ENCODE measurements at regions not wholly inside any gene's neighbourhood (a gene's known extent, or its start where the extent isn't known, plus 50 kb on each side); places are given as distances from the start of the nearest gene placed in this dataset.

DNA sequence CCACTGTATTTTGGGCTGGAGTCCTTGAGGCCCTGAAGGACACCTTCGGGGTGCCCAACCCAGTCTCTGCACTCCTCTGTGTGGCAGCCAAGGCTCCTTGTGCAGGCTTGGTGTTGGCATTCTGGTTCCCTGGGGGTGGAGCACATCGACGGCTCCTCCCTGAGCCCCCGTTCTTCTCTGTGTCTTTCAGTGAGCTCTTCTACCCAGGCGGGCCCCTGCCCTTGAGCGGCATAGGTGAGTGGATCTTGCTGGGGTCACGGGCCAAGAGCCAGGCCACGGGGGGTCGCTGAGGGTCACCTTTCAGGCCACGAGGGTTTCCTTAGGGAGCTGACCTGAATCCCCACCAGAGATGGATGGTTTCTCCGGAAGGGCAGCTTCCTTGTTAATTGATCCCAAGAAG lies 234.8 kb downstream of the SNRPN start:
- no peaks in the 10 kb centered on the region for H3K9me3 ChIP-seq (ENCODE audit: low read depth, low read length)

DNA sequence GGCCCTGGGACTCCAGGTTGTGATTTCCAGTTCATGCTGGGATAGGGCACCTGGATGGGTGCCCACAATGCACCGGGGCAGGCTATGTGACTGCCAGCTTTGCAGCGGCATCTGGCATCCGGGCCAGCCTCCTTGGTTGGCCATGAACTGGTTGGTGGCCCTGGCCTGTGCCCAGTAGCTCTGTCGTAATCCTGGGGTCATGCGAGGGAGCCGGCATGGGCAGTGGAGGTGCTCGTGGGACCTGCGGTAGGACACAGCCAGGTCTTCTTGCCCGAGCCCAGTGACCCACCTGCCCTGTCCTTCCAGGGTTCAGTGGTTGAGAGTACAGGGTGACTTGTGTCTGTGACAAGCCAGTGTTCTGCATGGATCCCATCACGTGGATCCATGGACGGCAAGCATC lies 237.9 kb downstream of the SNRPN start:
- no peaks in the 10 kb centered on the region for H3K9me3 ChIP-seq (ENCODE audit: low read depth, low read length)
- no peaks in the 10 kb centered on the region for H3K27me3 ChIP-seq (ENCODE audit: insufficient read depth, low read length)
- H3K4me3 ChIP-seq (ENCODE audit: low read length) = no peak overlapping the region
- H3K4me1 ChIP-seq (ENCODE audit: insufficient read depth, low read length) = no peaks in the 10 kb centered on the region

More for the DNA sequence above, 234.8 kb downstream of the SNRPN start:
- Histone ChIP-seq H3K4me1 (ENCODE audit: insufficient read depth, low read length) (no peaks in the 10 kb centered on the region), H3K4me3 (ENCODE audit: low read length) (no peak overlapping the region), H3K27me3 (ENCODE audit: insufficient read depth, low read length) (no peaks in the 10 kb centered on the region)

DNA sequence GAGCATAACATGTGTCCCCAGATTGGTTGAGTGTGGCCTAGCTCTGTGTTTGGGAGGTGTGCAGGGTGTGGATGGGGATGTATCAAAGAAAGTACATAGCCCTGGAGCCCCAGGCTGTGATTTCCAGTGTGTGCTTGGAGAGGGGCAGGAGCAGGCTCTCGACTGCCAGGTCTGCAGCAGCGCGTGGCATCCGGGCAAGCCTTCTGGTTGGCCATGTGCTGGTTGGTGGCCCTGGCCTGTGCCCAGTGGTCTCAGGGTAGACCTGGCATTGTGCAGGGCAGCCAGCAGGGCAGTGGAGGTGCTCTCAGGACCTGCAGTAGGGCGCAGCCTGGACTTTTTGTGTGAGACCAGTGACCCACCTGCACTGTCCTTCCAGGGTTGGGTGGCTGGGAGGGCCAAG lies 231.5 kb downstream of the UBE3A start:
- no peaks in the 10 kb centered on the region for H3K27me3 ChIP-seq (ENCODE audit: insufficient read depth, low read length)
- H3K4me1 ChIP-seq (ENCODE audit: insufficient read depth, low read length) = no peaks in the 10 kb centered on the region
- no peaks in the 10 kb centered on the region for H3K9me3 ChIP-seq (ENCODE audit: low read depth, low read length)
- H3K4me3 ChIP-seq (ENCODE audit: low read length) = no peak overlapping the region

DNA sequence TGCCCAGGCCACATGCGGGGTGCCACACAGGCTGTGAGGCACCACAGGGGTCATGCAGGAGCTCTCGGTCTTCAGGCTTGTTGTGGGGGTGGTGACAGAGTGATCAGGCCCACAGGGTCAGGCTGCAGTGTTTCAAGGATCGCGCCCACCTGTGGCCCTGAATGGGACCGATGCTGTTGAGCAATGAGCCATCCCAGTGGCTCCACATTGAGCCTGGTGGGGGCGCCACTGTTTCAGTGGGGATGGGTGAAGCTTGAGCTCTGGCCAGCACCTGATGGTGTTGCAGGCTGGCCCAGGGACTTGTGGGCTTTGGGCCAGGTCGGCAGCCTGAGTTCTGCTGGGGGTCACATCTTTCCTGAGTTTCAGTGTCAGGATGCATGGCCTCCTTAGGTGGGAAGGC lies 230.1 kb downstream of the UBE3A start:
- H3K4me1 ChIP-seq (ENCODE audit: insufficient read depth, low read length) = no peaks in the 10 kb centered on the region
- no peaks in the 10 kb centered on the region for H3K9me3 ChIP-seq (ENCODE audit: low read depth, low read length)
- H3K4me3 ChIP-seq (ENCODE audit: low read length) = no peak overlapping the region
- H3K27me3 ChIP-seq (ENCODE audit: insufficient read depth, low read length) = no peaks in the 10 kb centered on the region

DNA sequence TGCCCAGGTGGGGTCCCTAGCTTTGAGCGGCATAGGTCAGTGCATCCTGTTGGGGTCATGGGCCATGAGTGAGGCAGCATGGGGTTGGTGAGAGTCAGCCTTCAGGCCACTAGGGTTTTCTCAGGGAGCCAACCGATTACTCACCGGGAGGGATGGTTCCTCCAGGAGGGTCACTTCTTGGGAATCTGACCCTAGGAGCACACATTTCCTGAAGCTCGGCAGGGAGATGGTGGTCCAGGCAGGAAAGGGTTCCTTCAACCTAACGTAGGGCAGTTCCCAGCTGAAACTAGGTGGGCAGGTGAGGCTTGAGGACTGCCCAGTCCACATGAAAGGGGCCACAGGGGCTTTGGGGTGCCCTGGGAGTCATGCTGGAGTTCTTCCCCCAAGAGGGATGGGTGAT lies 218.0 kb downstream of the UBE3A start:
- Histone ChIP-seq H3K4me1 (ENCODE audit: insufficient read depth, low read length) (no peaks in the 10 kb centered on the region), H3K4me3 (ENCODE audit: low read length) (no peak overlapping the region), H3K9me3 (ENCODE audit: low read depth, low read length) (no peaks in the 10 kb centered on the region), H3K27me3 (ENCODE audit: insufficient read depth, low read length) (no peaks in the 10 kb centered on the region)

DNA sequence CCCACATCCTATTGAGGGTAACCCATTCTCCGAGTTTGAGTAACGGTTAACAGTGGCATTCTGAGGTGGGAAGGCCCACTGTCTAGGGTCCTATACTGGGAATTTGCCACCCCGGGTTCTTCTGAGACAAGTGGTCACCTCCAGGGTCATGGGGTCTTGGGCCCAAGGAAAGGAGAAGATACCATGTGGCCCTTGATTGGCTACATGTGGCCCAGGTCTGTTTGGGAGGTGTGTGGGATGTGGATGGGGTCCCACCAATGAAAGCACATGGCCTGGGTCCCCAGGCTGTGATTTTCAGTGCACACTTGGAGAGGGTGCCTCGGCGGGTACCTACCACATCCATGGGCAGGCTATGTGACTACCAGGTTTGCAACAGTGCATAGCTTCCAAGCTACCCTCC lies 214.4 kb downstream of the UBE3A start:
- H3K27me3 ChIP-seq (ENCODE audit: insufficient read depth, low read length) = no peaks in the 10 kb centered on the region
- no peaks in the 10 kb centered on the region for H3K4me1 ChIP-seq (ENCODE audit: insufficient read depth, low read length)
- no peak overlapping the region for H3K4me3 ChIP-seq (ENCODE audit: low read length)
- H3K9me3 ChIP-seq (ENCODE audit: low read depth, low read length) = no peaks in the 10 kb centered on the region

DNA sequence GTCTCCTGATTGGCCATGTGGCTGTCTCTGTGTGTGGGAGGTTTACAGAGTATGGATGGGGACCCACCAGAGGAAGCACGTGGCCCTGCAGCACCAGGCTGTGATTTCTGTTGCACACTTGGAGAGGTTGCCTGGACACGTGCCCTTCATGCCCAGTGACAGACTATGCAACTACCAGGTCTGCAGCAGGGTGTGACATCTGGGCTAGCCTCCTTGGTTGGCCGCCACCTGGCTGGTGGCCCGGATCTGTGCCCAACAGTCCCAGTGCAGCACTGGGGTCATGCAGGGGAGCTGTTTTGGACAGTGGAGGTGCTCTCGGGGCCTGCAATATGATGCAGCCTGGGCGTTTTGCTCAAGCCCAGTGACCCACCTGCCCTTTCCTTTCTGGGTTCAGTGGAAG lies 212.5 kb downstream of the UBE3A start:
- no peaks in the 10 kb centered on the region for H3K4me1 ChIP-seq (ENCODE audit: insufficient read depth, low read length)
- no peak overlapping the region for H3K4me3 ChIP-seq (ENCODE audit: low read length)
- H3K27me3 ChIP-seq (ENCODE audit: insufficient read depth, low read length) = no peaks in the 10 kb centered on the region
- no peaks in the 10 kb centered on the region for H3K9me3 ChIP-seq (ENCODE audit: low read depth, low read length)

DNA sequence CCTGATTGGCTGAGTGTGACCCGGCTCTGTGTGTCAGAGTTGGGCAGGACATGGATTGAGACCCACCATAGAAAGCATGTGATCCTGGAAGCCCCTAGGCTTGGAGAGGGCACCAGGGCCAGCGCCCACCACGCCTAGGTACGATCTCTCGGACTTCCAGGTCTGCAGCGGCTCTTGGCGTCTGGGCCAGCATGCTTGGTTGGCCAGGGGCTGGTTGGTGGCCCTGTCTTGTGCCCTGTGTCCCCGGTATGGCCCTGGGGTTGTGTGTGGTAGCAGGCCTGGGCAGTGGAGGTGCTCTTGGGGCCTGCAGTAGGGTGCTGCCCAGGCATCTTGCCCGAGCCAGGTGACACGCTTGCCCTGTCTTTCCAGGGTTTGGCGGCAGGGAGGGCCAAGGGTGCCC lies 210.6 kb downstream of the UBE3A start:
- Histone ChIP-seq H3K4me3 (ENCODE audit: low read length) (no peak overlapping the region), H3K9me3 (ENCODE audit: low read depth, low read length) (no peaks in the 10 kb centered on the region)

DNA sequence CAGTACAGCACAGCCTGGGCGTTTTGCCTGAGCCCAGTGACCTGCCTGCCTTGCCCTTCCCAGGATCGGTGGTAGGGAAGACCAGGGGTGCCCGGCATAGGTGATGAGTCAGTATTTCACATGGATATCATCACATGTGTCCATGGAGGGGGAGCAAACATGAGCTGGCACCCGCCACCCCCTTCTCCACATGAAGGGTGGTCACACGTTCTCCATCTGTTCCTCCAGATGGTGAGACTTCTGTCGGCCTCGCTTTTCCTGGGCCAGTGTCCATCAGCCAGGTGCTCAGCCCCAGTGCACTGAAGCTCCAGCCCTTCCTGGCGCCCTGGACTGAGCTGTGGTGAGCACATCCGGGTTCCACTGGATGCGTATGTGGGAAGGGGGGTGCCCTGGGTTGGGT lies 208.4 kb downstream of the UBE3A start:
- no peaks in the 10 kb centered on the region for H3K9me3 ChIP-seq (ENCODE audit: low read depth, low read length)
- no peak overlapping the region for H3K4me3 ChIP-seq (ENCODE audit: low read length)
- no peaks in the 10 kb centered on the region for H3K27me3 ChIP-seq (ENCODE audit: insufficient read depth, low read length)
- no peaks in the 10 kb centered on the region for H3K4me1 ChIP-seq (ENCODE audit: insufficient read depth, low read length)

More for the DNA sequence above, 210.6 kb downstream of the UBE3A start:
- Histone ChIP-seq H3K27me3 (ENCODE audit: insufficient read depth, low read length) (no peaks in the 10 kb centered on the region), H3K4me1 (ENCODE audit: insufficient read depth, low read length) (no peaks in the 10 kb centered on the region)

DNA sequence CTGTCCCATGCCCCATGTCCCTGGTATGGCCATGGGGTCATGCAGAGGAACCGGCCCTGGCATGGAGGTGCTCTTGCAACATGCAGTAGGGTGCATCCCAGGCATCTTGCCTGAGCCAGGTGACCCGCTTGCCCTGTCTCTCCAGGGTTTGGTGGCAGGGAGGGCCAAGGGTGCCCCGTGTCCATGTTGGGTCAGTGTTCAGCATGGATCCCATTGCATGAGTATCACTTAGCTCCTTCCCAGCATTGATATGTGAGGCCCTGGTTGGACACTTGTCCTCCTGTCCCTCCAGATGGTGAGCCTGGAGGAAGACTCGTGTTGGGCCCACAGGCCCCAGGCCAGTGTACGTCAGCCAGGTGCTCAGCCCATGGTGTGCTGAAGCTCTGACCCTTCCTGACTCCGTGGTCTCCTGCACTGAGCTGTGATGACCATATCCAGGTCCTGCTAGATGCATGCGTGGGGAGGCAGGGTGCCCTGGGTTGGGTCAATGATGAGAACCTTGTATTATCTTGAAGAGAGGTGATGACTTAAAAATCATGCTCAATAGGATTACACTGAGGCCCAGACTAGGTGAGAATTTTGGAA lies 205.0 kb downstream of the UBE3A start:
- Histone ChIP-seq H3K27me3 (ENCODE audit: insufficient read depth, low read length) (no peaks in the 10 kb centered on the region), H3K4me3 (ENCODE audit: low read length) (no peak overlapping the region), H3K9me3 (ENCODE audit: low read depth, low read length) (no peaks in the 10 kb centered on the region), H3K4me1 (ENCODE audit: insufficient read depth, low read length) (no peaks in the 10 kb centered on the region)

DNA sequence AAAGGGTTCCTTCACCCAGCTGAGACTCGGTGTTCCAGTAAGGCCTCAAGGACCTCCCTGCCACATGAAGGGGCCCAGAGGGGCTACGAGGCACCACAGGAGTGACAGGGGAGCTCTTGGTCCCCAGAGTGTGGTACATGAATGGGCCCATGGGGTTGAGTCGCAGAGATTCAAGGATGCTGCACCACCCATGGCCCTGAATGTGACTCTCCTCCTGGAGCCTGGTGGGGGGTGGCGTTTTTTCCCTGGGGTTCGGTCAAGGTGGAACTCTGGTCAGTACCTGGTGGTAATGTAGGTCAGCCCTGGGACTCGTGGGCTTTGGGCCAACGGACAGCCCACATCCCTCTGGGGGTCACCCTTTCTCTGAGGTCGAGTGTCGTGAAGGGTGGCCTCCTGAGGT lies 204.0 kb downstream of the UBE3A start:
- Histone ChIP-seq H3K4me1 (ENCODE audit: insufficient read depth, low read length) (no peaks in the 10 kb centered on the region), H3K9me3 (ENCODE audit: low read depth, low read length) (no peaks in the 10 kb centered on the region), H3K4me3 (ENCODE audit: low read length) (no peak overlapping the region), H3K27me3 (ENCODE audit: insufficient read depth, low read length) (no peaks in the 10 kb centered on the region)

DNA sequence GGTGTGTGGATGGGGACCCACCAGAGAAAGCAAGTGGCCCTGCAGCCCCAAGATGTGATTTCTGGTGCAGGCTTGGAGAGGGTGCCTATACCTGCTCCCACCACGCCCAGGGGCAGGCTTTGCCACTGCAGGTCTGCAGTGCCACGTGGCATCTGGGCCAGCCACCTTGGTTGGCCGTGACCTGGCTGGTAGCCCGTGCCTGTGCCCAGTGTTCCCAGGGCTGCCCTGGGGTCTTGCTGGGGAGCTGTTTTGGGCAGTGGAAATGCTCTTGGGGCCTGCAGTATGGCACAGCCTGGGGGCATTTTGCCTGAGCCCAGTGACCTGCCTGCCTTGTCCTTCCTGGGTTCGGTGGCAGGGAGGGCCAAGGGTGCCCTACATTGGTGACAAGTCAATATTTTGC lies 203.4 kb downstream of the UBE3A start:
- Histone ChIP-seq H3K27me3 (ENCODE audit: insufficient read depth, low read length) (no peaks in the 10 kb centered on the region), H3K9me3 (ENCODE audit: low read depth, low read length) (no peaks in the 10 kb centered on the region), H3K4me1 (ENCODE audit: insufficient read depth, low read length) (no peaks in the 10 kb centered on the region)

DNA sequence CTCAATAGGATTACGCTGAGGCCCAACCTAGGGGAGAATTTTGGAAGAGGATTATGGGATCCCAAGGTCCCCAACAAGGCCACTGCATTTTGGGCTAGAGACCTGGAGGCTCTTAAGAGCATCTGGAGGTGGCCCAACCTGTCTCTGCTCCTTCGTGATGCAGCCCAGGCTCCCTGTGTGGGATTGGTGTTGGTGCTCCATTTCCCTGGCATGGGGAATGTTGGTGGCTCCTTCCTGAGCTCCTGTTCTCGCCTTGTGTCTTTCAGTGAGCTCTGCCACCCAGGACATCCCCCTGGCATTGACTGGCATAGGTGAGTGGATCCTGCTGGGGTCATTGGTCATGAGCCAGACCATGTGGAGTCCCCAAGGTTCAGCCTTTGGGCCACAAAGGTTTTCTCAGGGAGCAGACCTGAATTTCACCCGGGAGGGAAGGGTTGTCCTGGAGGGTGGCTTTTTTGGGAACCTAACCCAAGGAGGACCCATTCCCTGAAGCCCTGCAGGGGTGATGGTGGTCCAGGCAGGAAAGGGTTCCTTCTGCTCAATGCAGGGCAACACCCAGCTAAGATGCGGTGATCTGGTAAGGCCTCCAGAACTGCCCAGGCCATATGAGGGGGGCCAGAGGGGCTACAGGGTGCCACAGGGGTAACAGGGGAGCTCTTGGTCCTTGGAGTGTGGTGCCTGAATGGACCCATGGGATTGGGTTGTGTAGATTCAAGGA lies 202.5 kb downstream of the UBE3A start:
- H3K27me3 ChIP-seq (ENCODE audit: insufficient read depth, low read length) = no peaks in the 10 kb centered on the region
- H3K4me3 ChIP-seq (ENCODE audit: low read length) = no peak overlapping the region
- no peaks in the 10 kb centered on the region for H3K9me3 ChIP-seq (ENCODE audit: low read depth, low read length)
- H3K4me1 ChIP-seq (ENCODE audit: insufficient read depth, low read length) = no peaks in the 10 kb centered on the region

More for the DNA sequence above, 203.4 kb downstream of the UBE3A start:
- H3K4me3 ChIP-seq (ENCODE audit: low read length) = no peak overlapping the region

DNA sequence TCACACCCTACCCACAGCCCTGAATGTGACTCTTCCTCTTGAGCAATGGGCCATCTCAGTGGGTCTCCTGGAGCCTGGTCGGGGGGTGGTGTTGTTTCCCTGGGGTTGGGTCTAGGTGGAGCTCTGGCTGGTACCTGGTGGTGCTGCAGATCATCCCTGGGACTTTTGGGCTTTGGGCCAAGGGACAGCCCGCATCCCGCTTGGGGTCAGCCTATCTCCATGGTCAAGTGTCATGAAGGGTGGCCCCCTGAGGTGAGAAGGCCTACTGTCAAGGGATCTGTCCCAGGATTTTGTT lies 202.0 kb downstream of the UBE3A start:
- H3K4me1 ChIP-seq (ENCODE audit: insufficient read depth, low read length) = no peaks in the 10 kb centered on the region
- no peaks in the 10 kb centered on the region for H3K27me3 ChIP-seq (ENCODE audit: insufficient read depth, low read length)
- no peaks in the 10 kb centered on the region for H3K9me3 ChIP-seq (ENCODE audit: low read depth, low read length)
- H3K4me3 ChIP-seq (ENCODE audit: low read length) = no peak overlapping the region

DNA sequence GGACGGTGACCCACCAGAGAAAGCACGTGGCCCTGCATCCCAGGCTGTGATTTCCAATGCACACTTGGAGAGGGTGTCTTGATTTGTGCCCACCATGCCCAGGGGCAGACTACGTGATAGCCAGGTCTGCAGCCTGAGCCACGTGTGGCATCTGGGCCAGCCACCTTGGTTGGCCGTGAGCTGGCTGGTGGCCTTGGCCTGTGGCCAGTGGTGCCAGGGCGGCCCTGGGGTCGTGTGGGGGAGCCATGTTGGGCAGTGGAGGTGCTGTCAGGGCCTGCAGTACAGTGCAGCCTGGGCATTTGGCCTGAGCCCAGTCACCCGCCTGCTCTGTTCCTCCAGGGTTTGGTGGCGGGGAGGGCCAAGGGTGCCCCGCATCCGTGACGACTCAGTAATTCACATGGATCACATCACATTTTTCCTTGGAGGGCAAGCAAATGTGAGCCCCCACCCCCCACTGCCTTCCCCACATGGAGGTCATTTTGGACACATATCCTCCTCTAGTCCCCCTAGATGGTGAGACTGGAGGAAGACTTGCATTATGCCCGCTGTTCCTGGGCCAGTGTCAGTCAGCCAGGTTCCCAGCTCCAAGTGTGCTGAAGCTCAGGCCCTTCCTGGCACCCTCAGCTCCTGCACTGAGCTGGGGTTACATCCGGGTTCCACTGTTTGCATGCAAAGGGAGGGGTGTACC lies 201.4 kb downstream of the UBE3A start:
- Histone ChIP-seq H3K4me3 (ENCODE audit: low read length) (no peak overlapping the region), H3K9me3 (ENCODE audit: low read depth, low read length) (no peaks in the 10 kb centered on the region), H3K27me3 (ENCODE audit: insufficient read depth, low read length) (no peaks in the 10 kb centered on the region), H3K4me1 (ENCODE audit: insufficient read depth, low read length) (no peaks in the 10 kb centered on the region)

DNA sequence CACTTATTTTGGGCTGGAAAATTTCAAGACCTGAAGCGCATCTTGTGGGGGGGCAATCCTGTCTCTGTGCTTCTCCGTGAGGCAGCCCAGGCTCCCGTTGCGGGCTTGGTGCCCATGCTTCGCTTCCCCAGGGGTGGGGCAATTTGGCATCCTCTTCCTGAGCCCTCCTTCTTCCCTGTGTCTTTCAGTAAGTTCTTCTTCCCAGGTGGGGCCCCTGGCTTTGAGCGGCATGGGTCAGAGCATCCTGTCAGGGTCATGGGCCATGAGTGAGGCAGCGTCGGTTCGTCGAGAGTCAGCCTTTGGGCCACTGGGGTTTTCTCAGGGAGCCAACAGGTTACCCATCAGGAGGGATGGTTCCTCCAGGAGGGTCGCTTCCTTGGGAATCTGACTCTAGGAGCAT lies 200.7 kb downstream of the UBE3A start:
- H3K4me3 ChIP-seq (ENCODE audit: low read length) = no peak overlapping the region
- no peaks in the 10 kb centered on the region for H3K9me3 ChIP-seq (ENCODE audit: low read depth, low read length)
- no peaks in the 10 kb centered on the region for H3K27me3 ChIP-seq (ENCODE audit: insufficient read depth, low read length)
- H3K4me1 ChIP-seq (ENCODE audit: insufficient read depth, low read length) = no peaks in the 10 kb centered on the region

Measured in mononuclear cell (primary cell).